WI38 (cell line): ENCODE measurements at regions not wholly inside any gene's neighbourhood (a gene's known extent, or its start where the extent isn't known, plus 50 kb on each side); places are given as distances from the start of the nearest gene placed in this dataset.
"Not testable (repeated sequence)": the region's sequence is repeated elsewhere in the genome, so short reads cannot be mapped to it uniquely, and the experiment has no call there.

Source experiments
- H3K4me3 ChIP-seq: 2 replicates; pipeline ENCODE4 v1.5.1; 2011; ENCODE audit warnings: low read depth, mild to moderate bottlenecking, control low read depth, low read length
- TF ChIP-seq, protein P1 (sequence below): IDR thresholded peaks from 2 replicates; pipeline ENCODE4 v1.5.1; 2012; ENCODE audit warnings: low read depth, mild to moderate bottlenecking, control low read depth, low read length

GRCh38 chr15:79640206-79640605, 208.1 kb downstream of the MINAR1 start:
- TF ChIP-seq, protein P1, sequence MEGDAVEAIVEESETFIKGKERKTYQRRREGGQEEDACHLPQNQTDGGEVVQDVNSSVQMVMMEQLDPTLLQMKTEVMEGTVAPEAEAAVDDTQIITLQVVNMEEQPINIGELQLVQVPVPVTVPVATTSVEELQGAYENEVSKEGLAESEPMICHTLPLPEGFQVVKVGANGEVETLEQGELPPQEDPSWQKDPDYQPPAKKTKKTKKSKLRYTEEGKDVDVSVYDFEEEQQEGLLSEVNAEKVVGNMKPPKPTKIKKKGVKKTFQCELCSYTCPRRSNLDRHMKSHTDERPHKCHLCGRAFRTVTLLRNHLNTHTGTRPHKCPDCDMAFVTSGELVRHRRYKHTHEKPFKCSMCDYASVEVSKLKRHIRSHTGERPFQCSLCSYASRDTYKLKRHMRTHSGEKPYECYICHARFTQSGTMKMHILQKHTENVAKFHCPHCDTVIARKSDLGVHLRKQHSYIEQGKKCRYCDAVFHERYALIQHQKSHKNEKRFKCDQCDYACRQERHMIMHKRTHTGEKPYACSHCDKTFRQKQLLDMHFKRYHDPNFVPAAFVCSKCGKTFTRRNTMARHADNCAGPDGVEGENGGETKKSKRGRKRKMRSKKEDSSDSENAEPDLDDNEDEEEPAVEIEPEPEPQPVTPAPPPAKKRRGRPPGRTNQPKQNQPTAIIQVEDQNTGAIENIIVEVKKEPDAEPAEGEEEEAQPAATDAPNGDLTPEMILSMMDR: no peak
- no peak overlapping the region for H3K4me3 ChIP-seq

GRCh38 chr15:79641841-79642240, 209.7 kb downstream of the MINAR1 start:
- TF ChIP-seq, protein P1: no peak
- H3K4me3 ChIP-seq: no peak overlapping the region

GRCh38 chr15:79643393-79643792, 211.3 kb downstream of the MINAR1 start:
- TF ChIP-seq, protein P1: no peak
- H3K4me3 ChIP-seq: no peak overlapping the region

GRCh38 chr15:79644091-79644490, 212.0 kb downstream of the MINAR1 start:
- TF ChIP-seq, protein P1: no peak
- H3K4me3 ChIP-seq: no peak overlapping the region

DNA sequence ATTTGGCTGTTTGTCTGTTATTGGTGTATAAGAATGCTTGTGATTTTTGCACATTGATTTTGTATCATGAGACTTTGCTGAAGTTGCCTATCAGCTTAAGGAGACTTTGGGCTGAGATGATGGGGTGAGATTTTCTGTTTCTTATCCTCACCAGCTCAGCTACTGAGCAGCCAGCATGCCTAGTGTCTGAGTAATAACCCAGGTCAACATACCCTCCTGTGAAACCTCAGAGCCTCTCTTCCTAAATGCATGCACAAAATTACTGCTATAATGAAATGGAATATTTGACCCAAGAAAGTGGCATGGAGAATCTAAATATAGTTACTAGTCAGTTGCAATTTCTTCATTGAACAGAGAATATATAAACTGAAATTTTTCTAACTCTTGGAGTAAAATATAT, 220.8 kb downstream of the MINAR1 start:
- not testable (repeated sequence) for H3K4me3 ChIP-seq

- TF ChIP-seq, protein P1: no peak
These were observed 221.4 kb downstream of the MINAR1 start for GRCh38 chr15:79653533-79653932.

GRCh38 chr15:79656151-79657000, 224.2 kb downstream of the MINAR1 start:
- TF ChIP-seq, protein P1: no peak

More at GRCh38 chr15:79653533-79653932, 221.4 kb downstream of the MINAR1 start:
- no peak overlapping the region for H3K4me3 ChIP-seq

DNA sequence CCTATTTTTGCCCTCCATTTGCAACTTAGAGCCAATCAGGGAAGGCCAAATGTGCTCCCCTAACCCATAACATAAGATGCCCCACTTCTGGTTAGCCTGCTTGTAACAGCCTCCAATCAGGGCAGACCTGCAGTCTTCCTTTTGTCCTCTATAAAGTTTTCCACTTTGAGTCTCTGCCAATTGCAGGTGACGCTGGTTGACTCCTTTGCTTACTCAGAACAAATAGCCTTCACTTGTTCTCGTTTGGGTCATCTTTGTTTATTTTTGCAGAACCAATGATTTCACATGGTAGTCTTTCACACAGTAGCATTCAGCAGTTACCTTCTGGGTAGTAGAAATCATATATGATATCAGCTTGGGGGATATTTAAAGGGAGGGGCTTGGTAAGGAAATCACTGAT, 225.6 kb downstream of the MINAR1 start:
- H3K4me3 ChIP-seq: no peak overlapping the region
- TF ChIP-seq, protein P1: no peak

More at GRCh38 chr15:79656151-79657000, 224.2 kb downstream of the MINAR1 start:
- no peak overlapping the region for H3K4me3 ChIP-seq
